GM23248 (cell line): ENCODE measurements at regions not wholly inside any gene's neighbourhood (a gene's known extent, or its start where the extent isn't known, plus 50 kb on each side); places are given as distances from the start of the nearest gene placed in this dataset.

ENCODE experiments used
- EZH2 ChIP-seq: fragments of 200-600 bp; sonication (generic); IDR thresholded peaks from 2 replicates; pipeline ENCODE4 v1.6.1; 2018; ENCODE audit warnings: antibody characterized with exemption, mild to moderate bottlenecking; ENCODE audit not compliant: insufficient read depth, poor library complexity, severe bottlenecking
- EZH2phosphoT487 ChIP-seq: fragments of 200-600 bp; sonication (generic); IDR thresholded peaks from 2 replicates; pipeline ENCODE4 v1.6.1; 2018; ENCODE audit warnings: antibody characterized with exemption, moderate library complexity, mild to moderate bottlenecking, low read depth; ENCODE audit not compliant: insufficient read depth

GRCh38 chr9:7536310-7536939, 263.2 kb downstream of the DMAC1 start:
- TF ChIP-seq EZH2 = no peak
- no peak for TF ChIP-seq EZH2phosphoT487
